Aorta (tissue), 5 donors: ENCODE measurements at regions not wholly inside any gene's neighbourhood (a gene's known extent, or its start where the extent isn't known, plus 50 kb on each side); places are given as distances from the start of the nearest gene placed in this dataset.

ENCODE experiments used
- ATAC-seq: fragments of 200-7000 bp; cut with Tn5 transposase; one replicate; pipeline ENCODE4 v1.9.1; 2022; ENCODE audit warnings: moderate library complexity; ENCODE audit not compliant: low FRiP score
- DNase-seq, 2 donors: peaks; one replicate each; pipeline ENCODE4 v3.0.0-alpha.2; 2020
- H3K27ac ChIP-seq, 2 donors: one replicate each; pipeline ENCODE4 v1.5.1; 2013; ENCODE audit warnings: low read length in 2 of 2, mild to moderate bottlenecking in 2 of 2, moderate library complexity in 2 of 2, control low read depth in 1 of 2, inconsistent platforms in 1 of 2, low read depth in 1 of 2
- H3K27me3 ChIP-seq, 2 donors: one replicate each; pipeline ENCODE4 v1.6.1; 2013; ENCODE audit warnings: control low read depth in 1 of 2, low read length in 1 of 2, mild to moderate bottlenecking in 1 of 2, moderate library complexity in 1 of 2; ENCODE audit not compliant: insufficient read depth in 2 of 2, control insufficient read depth in 1 of 2
- H3K36me3 ChIP-seq, 2 donors: one replicate each; pipeline ENCODE4 v1.6.1; 2013; ENCODE audit warnings: control low read depth in 1 of 2, low read length in 1 of 2, mild to moderate bottlenecking in 1 of 2; ENCODE audit not compliant: insufficient read depth in 2 of 2, control insufficient read depth in 1 of 2
- H3K4me1 ChIP-seq, 2 donors: one replicate each; pipeline ENCODE4 v1.6.1; 2013; ENCODE audit warnings: low read length in 2 of 2, control low read depth in 1 of 2, mild to moderate bottlenecking in 1 of 2, moderate library complexity in 1 of 2; ENCODE audit not compliant: insufficient read depth in 2 of 2, control insufficient read depth in 1 of 2
- H3K4me3 ChIP-seq, 2 donors: one replicate each; pipeline ENCODE4 v1.5.1; 2013; ENCODE audit warnings: low read length in 2 of 2, control low read depth in 1 of 2, mild to moderate bottlenecking in 1 of 2
- H3K9me3 ChIP-seq: one replicate; pipeline ENCODE4 v1.6.1; 2013; ENCODE audit warnings: mild to moderate bottlenecking, low read length; ENCODE audit not compliant: control insufficient read depth
- whole genome bisulfite sequencing, 2 donors: extraction: QIAGEN DNeasy Blood & Tissue Kit; methylation state at CpG; one replicate each; pipeline ENCODE4 v1.1.7; 2013; 5-methylcytosine and 5-hydroxymethylcytosine counted together
- intact Hi-C, 2 donors: fragments of 100-400 bp; cut with DNase I; formaldehyde crosslinking; loops; one replicate each; pipeline versions ENCODE4 v1.14.2 to v1.15.0; 2022
- donor health status: healthy with polysubstance abuse.
- donor health status: Bipolar disorder and iron deficiency.
- donor health status: DM: no; HTN: no; CAD: no.
- donor health status: DM: no; HTN: no; CAD: no.
- donor health status: DM: yes; HTN: yes; CAD: no.

- no peaks in the 10 kb centered on the region for H3K36me3 ChIP-seq
- no peaks in the 10 kb centered on the region for H3K9me3 ChIP-seq
- no peak overlapping the region for H3K27ac ChIP-seq
- no peak overlapping the region for H3K4me3 ChIP-seq
- intact Hi-C loops: no loop called here
- no peaks in the 10 kb centered on the region for H3K27me3 ChIP-seq
- 15 to 17% methylated on average over 1 of the region's 1 CpG for WGBS, 2 donors
- H3K4me1 ChIP-seq: no peaks in the 10 kb centered on the region
- DNase-seq: no peak
- ATAC-seq: no peak
Observed at GRCh38 chr2:57181315-57182038, 865.1 kb upstream of the VRK2 start.

DNA sequence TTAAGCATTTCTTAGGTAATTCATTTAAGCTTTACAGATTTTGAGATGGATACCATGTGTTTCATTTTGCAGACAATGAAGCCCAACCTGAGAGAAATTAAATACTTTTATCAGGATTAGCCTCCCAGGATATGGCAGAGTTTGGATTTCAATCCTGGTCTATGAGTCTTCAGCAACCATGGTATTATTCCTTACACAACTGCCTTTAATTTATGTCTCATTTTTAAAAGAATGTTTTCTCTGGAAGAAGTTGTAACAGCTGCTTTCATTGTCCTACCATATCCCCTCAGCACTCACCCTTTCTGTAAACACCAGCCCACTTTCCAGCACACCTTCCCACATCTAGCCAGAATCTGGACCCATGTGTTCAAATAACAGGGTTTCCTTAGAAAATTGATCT lies 863.7 kb upstream of the VRK2 start:
- Histone ChIP-seq H3K27ac (no peak overlapping the region), H3K9me3 (no peaks in the 10 kb centered on the region), H3K36me3 (no peaks in the 10 kb centered on the region), H3K4me3 (no peak overlapping the region), H3K4me1 (no peaks in the 10 kb centered on the region), H3K27me3 (no peaks in the 10 kb centered on the region)
- intact Hi-C loops: no loop called here
- DNase-seq (no peak), ATAC-seq (no peak)

GRCh38 chr2:57185568-57185967 lies 861.0 kb upstream of the VRK2 start:
- intact Hi-C loops: no loop called here
- ATAC-seq (no peak), DNase-seq (no peak)
- Histone ChIP-seq H3K27ac (no peak overlapping the region), H3K4me1 (no peaks in the 10 kb centered on the region), H3K27me3 (no peaks in the 10 kb centered on the region), H3K9me3 (no peaks in the 10 kb centered on the region), H3K36me3 (no peaks in the 10 kb centered on the region), H3K4me3 (no peak overlapping the region)
- 81 to 89% methylated on average over 3 of the region's 3 CpGs for WGBS, 2 donors

- Histone ChIP-seq H3K27me3 (no peaks in the 10 kb centered on the region), H3K4me1 (no peaks in the 10 kb centered on the region), H3K36me3 (no peaks in the 10 kb centered on the region), H3K27ac (no peak overlapping the region), H3K9me3 (no peaks in the 10 kb centered on the region), H3K4me3 (no peak overlapping the region)
- DNase-seq: no peak
- 79 to 88% methylated on average over 2 of the region's 2 CpGs for WGBS, 2 donors
- no peak for ATAC-seq
- intact Hi-C loops: no loop called here
Observed at GRCh38 chr2:57190007-57190406, 856.6 kb upstream of the VRK2 start.

DNA sequence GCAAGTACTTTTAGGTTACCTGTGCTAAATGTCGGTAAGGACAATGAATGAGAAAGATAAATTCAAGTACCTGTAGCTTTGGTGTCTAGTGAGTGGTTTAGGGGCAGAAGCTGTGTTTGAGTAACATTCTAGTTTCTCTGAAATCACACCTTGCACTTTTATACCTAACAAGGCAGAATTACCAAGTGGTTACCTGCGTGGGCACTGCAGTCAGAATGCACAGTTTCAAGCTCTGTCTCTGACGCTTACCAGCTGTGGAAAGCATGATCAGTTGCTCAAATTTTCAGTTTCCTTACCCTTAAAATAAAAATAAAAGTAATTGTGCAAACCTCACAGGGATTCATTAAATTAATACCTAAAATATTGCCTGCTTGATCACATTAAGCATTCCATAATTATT lies 846.9 kb upstream of the VRK2 start:
- H3K27me3 ChIP-seq: no peaks in the 10 kb centered on the region
- no peaks in the 10 kb centered on the region for H3K4me1 ChIP-seq
- H3K9me3 ChIP-seq: no peaks in the 10 kb centered on the region
- ATAC-seq: no peak
- intact Hi-C loops: no loop called here
- DNase-seq: no peak
- WGBS, 2 donors: 85 to 86% methylated on average over 3 of the region's 3 CpGs
- no peak overlapping the region for H3K27ac ChIP-seq
- no peak overlapping the region for H3K4me3 ChIP-seq
- no peaks in the 10 kb centered on the region for H3K36me3 ChIP-seq

DNA sequence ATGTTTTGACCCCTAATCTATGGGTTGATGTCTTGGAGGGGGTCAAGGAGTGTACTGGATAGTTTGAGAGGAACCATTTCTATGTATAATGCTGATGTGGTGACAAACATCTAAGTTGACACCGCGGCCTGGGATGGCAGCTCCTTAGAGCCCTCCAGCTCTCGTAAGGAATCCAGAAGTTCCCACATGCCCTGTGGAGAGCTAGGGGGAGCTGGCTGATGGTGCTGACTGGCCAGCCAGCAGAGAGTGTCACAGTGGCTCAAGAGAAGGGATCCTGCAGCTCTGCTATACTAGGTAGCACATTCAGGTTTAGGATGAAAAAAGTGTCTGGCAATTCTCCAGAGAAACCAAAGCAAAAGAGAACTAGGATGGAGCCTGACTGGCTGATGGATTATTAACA lies 842.2 kb upstream of the VRK2 start:
- no peaks in the 10 kb centered on the region for H3K27me3 ChIP-seq
- H3K27ac ChIP-seq: no peak overlapping the region
- no peaks in the 10 kb centered on the region for H3K4me1 ChIP-seq
- no peaks in the 10 kb centered on the region for H3K36me3 ChIP-seq
- intact Hi-C loops: no loop called here
- no peak for ATAC-seq
- no peak overlapping the region for H3K4me3 ChIP-seq
- no peaks in the 10 kb centered on the region for H3K9me3 ChIP-seq
- no peak for DNase-seq
- WGBS, 2 donors: 31 to 50% methylated on average over 3 of the region's 3 CpGs

DNA sequence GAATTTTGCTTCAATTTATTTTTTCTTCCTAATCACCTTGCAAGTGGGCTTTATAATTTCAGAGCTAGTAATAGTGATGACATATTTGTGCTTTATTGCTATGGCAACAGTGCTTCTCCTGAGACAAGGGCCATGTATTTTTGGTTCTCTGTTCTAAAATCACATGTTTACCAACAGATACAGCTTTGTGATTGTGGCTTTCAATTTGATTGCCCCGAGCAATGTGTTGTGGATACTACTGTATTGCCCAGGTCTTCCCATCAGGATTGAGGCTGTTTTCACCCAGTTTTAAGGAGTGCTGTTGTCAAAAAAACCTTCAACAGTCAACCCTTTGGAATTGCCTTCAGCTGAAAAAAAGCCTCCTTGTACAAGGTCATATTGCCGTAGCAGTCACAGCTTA lies 841.4 kb upstream of the VRK2 start:
- H3K4me3 ChIP-seq: no peak overlapping the region
- intact Hi-C loops: no loop called here
- H3K27ac ChIP-seq: no peak overlapping the region
- DNase-seq (no peak), ATAC-seq (no peak)
- WGBS, 2 donors: 83 to 85% methylated on average over 2 of the region's 2 CpGs
- H3K9me3 ChIP-seq: no peaks in the 10 kb centered on the region
- no peaks in the 10 kb centered on the region for H3K36me3 ChIP-seq
- H3K4me1 ChIP-seq: no peaks in the 10 kb centered on the region
- no peaks in the 10 kb centered on the region for H3K27me3 ChIP-seq

DNA sequence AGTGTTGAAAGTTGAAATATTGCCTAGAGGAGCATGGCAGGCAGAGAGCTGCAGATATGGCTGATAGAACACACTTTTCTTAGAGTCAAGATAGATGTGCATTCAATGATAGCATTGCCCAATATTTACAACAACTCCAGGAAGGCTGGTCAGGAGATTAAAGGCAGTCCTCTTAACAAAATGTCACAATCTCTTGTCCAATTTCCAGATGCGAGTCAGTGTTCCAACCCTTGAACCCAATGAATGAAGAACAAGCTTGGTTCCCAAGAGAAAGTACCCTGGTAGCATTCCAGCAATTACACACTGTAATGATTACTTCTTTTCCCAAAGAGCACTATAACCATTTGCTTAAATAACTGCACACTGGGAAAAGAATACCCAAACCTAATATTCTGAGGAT lies 839.4 kb upstream of the VRK2 start:
- WGBS, 2 donors: 82 to 100% methylated on average over 1 of the region's 1 CpG
- DNase-seq (no peak), ATAC-seq (no peak)
- Histone ChIP-seq H3K36me3 (no peaks in the 10 kb centered on the region), H3K27ac (no peak overlapping the region), H3K4me1 (no peaks in the 10 kb centered on the region), H3K4me3 (no peak overlapping the region), H3K27me3 (no peaks in the 10 kb centered on the region), H3K9me3 (no peaks in the 10 kb centered on the region)
- intact Hi-C loops: no loop called here

DNA sequence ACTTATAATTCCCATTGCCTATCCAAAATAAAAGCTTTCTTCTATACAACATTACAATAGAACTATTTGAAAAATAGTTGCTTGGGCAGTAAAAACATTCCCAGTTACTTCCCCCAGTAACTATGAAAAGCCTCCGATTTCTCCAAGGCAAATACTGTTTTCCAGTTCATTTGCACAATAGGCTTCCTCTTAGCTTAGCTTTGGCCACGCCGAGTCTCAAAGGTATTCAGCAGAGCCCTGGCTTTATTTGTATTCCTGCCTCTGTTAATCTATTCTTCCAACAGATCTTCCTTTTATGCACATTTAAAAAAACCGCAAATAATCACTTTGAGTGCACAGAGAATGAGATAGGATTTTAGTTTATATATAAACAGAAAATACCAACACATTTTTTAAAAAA lies 836.8 kb upstream of the VRK2 start:
- no peak overlapping the region for H3K4me3 ChIP-seq
- intact Hi-C loops: no loop called here
- no peak overlapping the region for H3K27ac ChIP-seq
- H3K27me3 ChIP-seq: no peaks in the 10 kb centered on the region
- WGBS, 2 donors: 67 to 80% methylated on average over 4 of the region's 4 CpGs
- ATAC-seq (no peak), DNase-seq (no peak)
- no peaks in the 10 kb centered on the region for H3K4me1 ChIP-seq
- no peaks in the 10 kb centered on the region for H3K36me3 ChIP-seq
- H3K9me3 ChIP-seq: no peaks in the 10 kb centered on the region
